ENCODE measurements at regions not wholly inside any gene's neighbourhood (a gene's known extent, or its start where the extent isn't known, plus 50 kb on each side); places are given as distances from the start of the nearest gene placed in this dataset.

DNA sequence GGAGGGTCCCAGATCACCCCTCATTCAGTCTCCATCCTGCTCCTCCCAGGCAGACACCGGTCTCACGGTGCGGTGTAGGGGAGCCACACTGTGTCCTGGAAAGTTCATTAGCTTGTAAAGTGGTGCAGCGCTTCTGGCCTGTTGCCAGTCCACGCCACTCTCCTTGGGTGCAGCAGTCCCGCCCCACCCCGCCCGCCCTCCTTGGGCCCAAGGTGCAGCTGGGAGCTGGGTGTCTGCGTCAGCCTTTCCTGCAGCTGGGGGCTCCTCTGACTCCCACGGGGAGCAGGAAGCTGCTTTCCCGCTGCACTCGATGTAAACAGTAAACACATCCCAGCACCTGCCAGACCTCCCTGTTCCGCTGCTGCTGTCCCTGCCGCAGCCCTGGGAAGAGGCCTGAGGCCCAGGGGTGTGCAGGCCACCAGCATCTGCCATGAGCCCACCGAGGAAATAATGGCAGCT is 53.8 kb upstream of the ASB18 start:
- Histone ChIP-seq H3K4me1 (ENCODE audit: insufficient read depth, low read length, poor library complexity, severe bottlenecking) (no peaks in the 10 kb centered on the region), H3K9ac (ENCODE audit: low read depth, low read length, poor library complexity, severe bottlenecking) (no peak overlapping the region), H4K20me1 (ENCODE audit: insufficient read depth, low read length, poor library complexity, severe bottlenecking) (no peaks in the 10 kb centered on the region), H2AFZ (ENCODE audit: low read length) (no peak overlapping the region), H3K79me2 (ENCODE audit: insufficient read depth, low read length) (no peaks in the 10 kb centered on the region), H3K9me3 (ENCODE audit: insufficient read depth, low read depth, low read length) (0 out of 2 replicates have a peak, but pooled peaks cover 3% of the 10 kb centered on the region), H3K9me2 (replicated peaks; ENCODE audit: low read depth, low read length) (no peaks in the 10 kb centered on the region), H3K36me3 (ENCODE audit: insufficient read depth, low read length) (no peaks in the 10 kb centered on the region), H3K27me3 (ENCODE audit: insufficient read depth, low read length, poor library complexity, severe bottlenecking) (no peaks in the 10 kb centered on the region), H3F3A (ENCODE audit: low read depth) (no peaks in the 10 kb centered on the region), H3K4me3 (ENCODE audit: low read length, poor library complexity, severe bottlenecking) (no peak overlapping the region), H3K4me2 (ENCODE audit: low read depth, low read length, poor library complexity, severe bottlenecking) (no peak overlapping the region)
- TF ChIP-seq, protein P1, sequence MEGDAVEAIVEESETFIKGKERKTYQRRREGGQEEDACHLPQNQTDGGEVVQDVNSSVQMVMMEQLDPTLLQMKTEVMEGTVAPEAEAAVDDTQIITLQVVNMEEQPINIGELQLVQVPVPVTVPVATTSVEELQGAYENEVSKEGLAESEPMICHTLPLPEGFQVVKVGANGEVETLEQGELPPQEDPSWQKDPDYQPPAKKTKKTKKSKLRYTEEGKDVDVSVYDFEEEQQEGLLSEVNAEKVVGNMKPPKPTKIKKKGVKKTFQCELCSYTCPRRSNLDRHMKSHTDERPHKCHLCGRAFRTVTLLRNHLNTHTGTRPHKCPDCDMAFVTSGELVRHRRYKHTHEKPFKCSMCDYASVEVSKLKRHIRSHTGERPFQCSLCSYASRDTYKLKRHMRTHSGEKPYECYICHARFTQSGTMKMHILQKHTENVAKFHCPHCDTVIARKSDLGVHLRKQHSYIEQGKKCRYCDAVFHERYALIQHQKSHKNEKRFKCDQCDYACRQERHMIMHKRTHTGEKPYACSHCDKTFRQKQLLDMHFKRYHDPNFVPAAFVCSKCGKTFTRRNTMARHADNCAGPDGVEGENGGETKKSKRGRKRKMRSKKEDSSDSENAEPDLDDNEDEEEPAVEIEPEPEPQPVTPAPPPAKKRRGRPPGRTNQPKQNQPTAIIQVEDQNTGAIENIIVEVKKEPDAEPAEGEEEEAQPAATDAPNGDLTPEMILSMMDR (conservative IDR thresholded peaks at IDR 0.05; ENCODE audit: low read length) = no peak
- no peak for TF ChIP-seq EZH2phosphoT487 (IDR thresholded peaks at IDR 0.05; ENCODE audit: borderline replicate concordance)

DNA sequence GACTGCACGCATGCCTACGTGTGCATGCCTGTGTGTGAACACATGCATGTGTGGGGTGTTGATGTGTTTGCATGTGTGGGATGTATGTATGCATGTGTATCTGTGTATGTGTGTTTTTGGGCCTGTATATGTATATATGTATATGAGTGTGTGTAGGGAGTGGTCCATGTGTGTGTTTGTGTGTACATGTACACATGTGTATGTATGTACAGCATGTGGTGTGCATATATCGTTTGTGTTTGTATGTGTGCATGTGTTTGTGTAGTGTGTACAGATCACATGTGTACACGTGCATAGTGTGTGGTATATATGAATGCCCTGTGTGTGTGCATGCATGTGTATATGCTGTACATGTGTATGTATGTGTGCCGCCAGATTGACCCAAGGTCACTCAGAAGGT is 54.2 kb upstream of the ASB18 start:
- no peaks in the 10 kb centered on the region for H4K20me1 ChIP-seq (ENCODE audit: insufficient read depth, low read length, poor library complexity, severe bottlenecking)
- H3K36me3 ChIP-seq (ENCODE audit: insufficient read depth, low read length) = no peaks in the 10 kb centered on the region
- H3K9ac ChIP-seq (ENCODE audit: low read depth, low read length, poor library complexity, severe bottlenecking) = no peak overlapping the region
- H2AFZ ChIP-seq (ENCODE audit: low read length) = no peak overlapping the region
- no peaks in the 10 kb centered on the region for H3K79me2 ChIP-seq (ENCODE audit: insufficient read depth, low read length)
- H3K4me1 ChIP-seq (ENCODE audit: insufficient read depth, low read length, poor library complexity, severe bottlenecking) = no peaks in the 10 kb centered on the region
- H3K4me2 ChIP-seq (ENCODE audit: low read depth, low read length, poor library complexity, severe bottlenecking) = no peak overlapping the region
- no peak for TF ChIP-seq EZH2phosphoT487 (IDR thresholded peaks at IDR 0.05; ENCODE audit: borderline replicate concordance)
- TF ChIP-seq, protein P1 (conservative IDR thresholded peaks at IDR 0.05; ENCODE audit: low read length) = no peak
- H3F3A ChIP-seq (ENCODE audit: low read depth) = no peaks in the 10 kb centered on the region
- no peak overlapping the region for H3K4me3 ChIP-seq (ENCODE audit: low read length, poor library complexity, severe bottlenecking)
- no peaks in the 10 kb centered on the region for H3K27me3 ChIP-seq (ENCODE audit: insufficient read depth, low read length, poor library complexity, severe bottlenecking)
- H3K9me3 ChIP-seq (ENCODE audit: insufficient read depth, low read depth, low read length) = no peaks in the 10 kb centered on the region
- no peaks in the 10 kb centered on the region for H3K9me2 ChIP-seq (replicated peaks; ENCODE audit: low read depth, low read length)

DNA sequence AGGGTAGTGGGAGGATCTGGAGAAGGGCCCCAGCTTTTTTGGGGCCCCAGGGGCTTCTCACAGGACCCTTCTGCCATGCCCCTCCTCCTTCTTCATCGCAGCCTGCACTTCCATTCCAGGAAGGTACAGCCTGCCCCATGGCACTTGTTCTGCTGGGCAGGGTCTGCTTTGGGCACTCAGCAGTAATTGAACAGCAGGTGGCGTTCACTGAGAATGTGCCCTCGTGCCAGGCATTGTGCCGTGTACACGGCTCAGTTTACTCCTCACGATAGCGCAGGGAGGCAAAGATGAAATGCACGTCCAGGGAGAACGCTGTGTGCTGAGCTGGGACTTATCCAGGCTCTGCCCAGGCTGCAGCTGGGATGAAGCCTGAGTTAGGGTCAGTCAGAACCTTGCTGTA is 54.8 kb upstream of the ASB18 start:
- Histone ChIP-seq H4K20me1 (ENCODE audit: insufficient read depth, low read length, poor library complexity, severe bottlenecking) (no peaks in the 10 kb centered on the region), H3K27me3 (ENCODE audit: insufficient read depth, low read length, poor library complexity, severe bottlenecking) (no peaks in the 10 kb centered on the region), H2AFZ (ENCODE audit: low read length) (peak overlapping the region; percentile 92), H3K4me1 (ENCODE audit: insufficient read depth, low read length, poor library complexity, severe bottlenecking) (no peaks in the 10 kb centered on the region), H3K9ac (ENCODE audit: low read depth, low read length, poor library complexity, severe bottlenecking) (no peak overlapping the region), H3F3A (ENCODE audit: low read depth) (no peaks in the 10 kb centered on the region), H3K36me3 (ENCODE audit: insufficient read depth, low read length) (no peaks in the 10 kb centered on the region), H3K9me2 (replicated peaks; ENCODE audit: low read depth, low read length) (no peaks in the 10 kb centered on the region), H3K79me2 (ENCODE audit: insufficient read depth, low read length) (no peaks in the 10 kb centered on the region), H3K4me3 (ENCODE audit: low read length, poor library complexity, severe bottlenecking) (no peak overlapping the region), H3K4me2 (ENCODE audit: low read depth, low read length, poor library complexity, severe bottlenecking) (no peak overlapping the region), H3K9me3 (ENCODE audit: insufficient read depth, low read depth, low read length) (no peaks in the 10 kb centered on the region)
- TF ChIP-seq EZH2phosphoT487 (IDR thresholded peaks at IDR 0.05; ENCODE audit: borderline replicate concordance) = no peak
- TF ChIP-seq, protein P1 (conservative IDR thresholded peaks at IDR 0.05; ENCODE audit: low read length) = peak; percentile 59
